Thyroid gland (tissue), 4 donors: ENCODE measurements at regions not wholly inside any gene's neighbourhood (a gene's known extent, or its start where the extent isn't known, plus 50 kb on each side); places are given as distances from the start of the nearest gene placed in this dataset.

Experiments
- CTCF ChIP-seq, 6 experiments: fragments of 200-600 bp in 3 of 6; fragments of 450-650 bp in 3 of 6; sonication (generic) in 3 of 6; IDR thresholded peaks; one replicate each; pipeline ENCODE4 v1.5.1; 2016 to 2019; ENCODE audit warnings: antibody characterized with exemption in 6 of 6, mild to moderate bottlenecking in 2 of 6, inconsistent platforms in 1 of 6, moderate library complexity in 1 of 6
- POLR2A ChIP-seq, 2 donors: fragments of 450-650 bp; IDR thresholded peaks; one replicate each; pipeline ENCODE4 v1.6.1; 2017; ENCODE audit warnings: antibody characterized with exemption in 2 of 2, mild to moderate bottlenecking in 2 of 2, moderate library complexity in 1 of 2

GRCh38 chrX:42524379-42524778 lies 253.6 kb downstream of the PPP1R2C start:
- TF ChIP-seq CTCF (IDR thresholded peaks at IDR 0.05): no peak
- no peak for TF ChIP-seq POLR2A (IDR thresholded peaks at IDR 0.05)
